Lower lobe of right lung (tissue), 2 donors: ENCODE measurements at regions not wholly inside any gene's neighbourhood (a gene's known extent, or its start where the extent isn't known, plus 50 kb on each side); places are given as distances from the start of the nearest gene placed in this dataset.

Source experiments
- ATAC-seq, 2 donors: fragments of 200-7000 bp; cut with Tn5 transposase; one replicate each; pipeline ENCODE4 v1.9.1; 2020 to 2022; ENCODE audit warnings: mild to moderate bottlenecking in 2 of 2, moderate library complexity in 2 of 2
- DNase-seq: peaks from one replicate; pipeline ENCODE4 v3.0.0-alpha.2; 2020
- H3K27ac ChIP-seq: fragments of 200-600 bp; one replicate; pipeline ENCODE4 v1.8.0; 2022
- H3K27me3 ChIP-seq: fragments of 200-600 bp; one replicate; pipeline ENCODE4 v1.8.0; 2022; ENCODE audit warnings: low read depth
- H3K36me3 ChIP-seq: fragments of 200-600 bp; one replicate; pipeline ENCODE4 v1.8.0; 2022; ENCODE audit warnings: mild to moderate bottlenecking
- H3K4me1 ChIP-seq: fragments of 200-600 bp; one replicate; pipeline ENCODE4 v1.8.0; 2022
- H3K4me3 ChIP-seq: fragments of 200-600 bp; one replicate; pipeline ENCODE4 v1.8.0; 2022; ENCODE audit warnings: mild to moderate bottlenecking
- H3K9me3 ChIP-seq: fragments of 200-600 bp; one replicate; pipeline ENCODE4 v1.8.0; 2022
- intact Hi-C: fragments of 100-400 bp; cut with DNase I; formaldehyde crosslinking; loops from one replicate; pipeline ENCODE4 v1.11.0; 2022
- TF ChIP-seq, protein P1 (sequence below): fragments of 200-600 bp; IDR thresholded peaks from one replicate; pipeline ENCODE4 v1.8.0; 2022; ENCODE audit warnings: antibody characterized with exemption, mild to moderate bottlenecking
- donor health status: DM: no; HTN: yes; CAD: no; lungs with severe emphysema.

DNA sequence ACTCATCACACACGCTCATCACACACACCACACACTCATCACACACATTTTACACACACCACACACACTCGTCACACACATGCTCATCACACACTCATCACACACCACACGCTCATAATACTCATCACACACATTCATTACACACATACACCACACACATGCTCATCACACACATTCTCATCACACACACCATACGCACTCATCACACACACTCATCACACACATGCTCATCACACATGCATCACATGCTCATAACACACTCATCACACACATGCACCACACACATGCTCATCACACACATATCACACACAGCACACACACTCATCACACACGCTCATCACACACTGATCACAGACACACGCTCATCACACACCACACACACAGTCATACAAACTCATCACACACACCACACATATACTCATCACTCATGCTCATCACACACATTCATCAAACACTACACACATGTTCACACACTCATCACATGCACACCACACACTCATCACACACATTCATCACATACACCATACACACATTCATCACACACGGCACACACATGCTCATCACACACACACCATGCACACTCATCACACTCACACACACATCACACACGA is 247.1 kb upstream of the SGCG start:
- no peak for ATAC-seq
- intact Hi-C loops = no loop called here
- no peak overlapping the region for H3K4me3 ChIP-seq

GRCh38 chr13:22934744-22935523 is 245.8 kb upstream of the SGCG start:
- Histone ChIP-seq H3K4me1 (no peaks in the 10 kb centered on the region), H3K27me3 (no peaks in the 10 kb centered on the region), H3K27ac (no peak overlapping the region), H3K9me3 (no peaks in the 10 kb centered on the region), H3K36me3 (no peaks in the 10 kb centered on the region), H3K4me3 (no peak overlapping the region)
- ATAC-seq (no peak), DNase-seq (no peak)
- TF ChIP-seq, protein P1, sequence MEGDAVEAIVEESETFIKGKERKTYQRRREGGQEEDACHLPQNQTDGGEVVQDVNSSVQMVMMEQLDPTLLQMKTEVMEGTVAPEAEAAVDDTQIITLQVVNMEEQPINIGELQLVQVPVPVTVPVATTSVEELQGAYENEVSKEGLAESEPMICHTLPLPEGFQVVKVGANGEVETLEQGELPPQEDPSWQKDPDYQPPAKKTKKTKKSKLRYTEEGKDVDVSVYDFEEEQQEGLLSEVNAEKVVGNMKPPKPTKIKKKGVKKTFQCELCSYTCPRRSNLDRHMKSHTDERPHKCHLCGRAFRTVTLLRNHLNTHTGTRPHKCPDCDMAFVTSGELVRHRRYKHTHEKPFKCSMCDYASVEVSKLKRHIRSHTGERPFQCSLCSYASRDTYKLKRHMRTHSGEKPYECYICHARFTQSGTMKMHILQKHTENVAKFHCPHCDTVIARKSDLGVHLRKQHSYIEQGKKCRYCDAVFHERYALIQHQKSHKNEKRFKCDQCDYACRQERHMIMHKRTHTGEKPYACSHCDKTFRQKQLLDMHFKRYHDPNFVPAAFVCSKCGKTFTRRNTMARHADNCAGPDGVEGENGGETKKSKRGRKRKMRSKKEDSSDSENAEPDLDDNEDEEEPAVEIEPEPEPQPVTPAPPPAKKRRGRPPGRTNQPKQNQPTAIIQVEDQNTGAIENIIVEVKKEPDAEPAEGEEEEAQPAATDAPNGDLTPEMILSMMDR = no peak
- intact Hi-C loops = no loop called here

More for the DNA sequence above, 247.1 kb upstream of the SGCG start:
- no peak for DNase-seq
- no peaks in the 10 kb centered on the region for H3K27me3 ChIP-seq
- no peak overlapping the region for H3K27ac ChIP-seq
- no peaks in the 10 kb centered on the region for H3K9me3 ChIP-seq
- no peaks in the 10 kb centered on the region for H3K4me1 ChIP-seq
- TF ChIP-seq, protein P1 = no peak
- H3K36me3 ChIP-seq = no peaks in the 10 kb centered on the region

- intact Hi-C loops = no loop called here
- no peak for ATAC-seq
Measured at GRCh38 chr13:22936228-22936627, 244.6 kb upstream of the SGCG start.

DNA sequence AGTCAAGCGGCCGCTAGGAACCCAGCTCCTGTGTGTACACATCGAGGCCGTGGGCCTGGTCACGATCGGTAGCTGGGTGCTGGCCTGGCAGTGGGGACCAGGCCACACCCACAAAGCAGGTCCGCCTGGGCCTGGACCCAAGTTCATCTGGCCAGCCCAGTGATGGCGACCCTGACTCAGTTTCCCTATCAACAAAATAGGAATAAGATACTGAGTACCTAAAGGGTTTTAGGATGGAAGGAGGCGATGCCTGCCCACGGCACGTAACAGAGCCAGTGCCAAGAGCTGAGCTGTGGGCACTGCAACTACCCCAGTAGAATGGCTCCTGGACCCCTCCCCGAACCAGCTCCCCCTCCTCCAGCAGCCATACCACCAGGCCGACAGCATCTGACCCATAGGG is 243.5 kb upstream of the SGCG start:
- TF ChIP-seq, protein P1 = no peak
- DNase-seq = no peak
- Histone ChIP-seq H3K27me3 (no peaks in the 10 kb centered on the region), H3K27ac (no peak overlapping the region), H3K4me1 (no peaks in the 10 kb centered on the region), H3K4me3 (no peak overlapping the region), H3K36me3 (no peaks in the 10 kb centered on the region), H3K9me3 (no peaks in the 10 kb centered on the region)
- no peak for ATAC-seq
- intact Hi-C loops = no loop called here

More at GRCh38 chr13:22936228-22936627, 244.6 kb upstream of the SGCG start:
- Histone ChIP-seq H3K36me3 (no peaks in the 10 kb centered on the region), H3K4me1 (no peaks in the 10 kb centered on the region), H3K27me3 (no peaks in the 10 kb centered on the region), H3K4me3 (no peak overlapping the region), H3K27ac (no peak overlapping the region), H3K9me3 (no peaks in the 10 kb centered on the region)
- no peak for DNase-seq
- TF ChIP-seq, protein P1 = no peak

- Histone ChIP-seq H3K4me3 (no peak overlapping the region), H3K36me3 (no peaks in the 10 kb centered on the region), H3K27ac (no peak overlapping the region), H3K4me1 (no peaks in the 10 kb centered on the region), H3K9me3 (no peaks in the 10 kb centered on the region), H3K27me3 (no peaks in the 10 kb centered on the region)
- DNase-seq (no peak), ATAC-seq (no peak)
- intact Hi-C loops = no loop called here
- TF ChIP-seq, protein P1 = no peak
Measured at GRCh38 chr13:22937953-22938352, 242.8 kb upstream of the SGCG start.
